ENCODE measurements at regions not wholly inside any gene's neighbourhood (a gene's known extent, or its start where the extent isn't known, plus 50 kb on each side); places are given as distances from the start of the nearest gene placed in this dataset.
"Not testable (repeated sequence)": the region's sequence is repeated elsewhere in the genome, so short reads cannot be mapped to it uniquely, and the experiment has no call there.

DNA sequence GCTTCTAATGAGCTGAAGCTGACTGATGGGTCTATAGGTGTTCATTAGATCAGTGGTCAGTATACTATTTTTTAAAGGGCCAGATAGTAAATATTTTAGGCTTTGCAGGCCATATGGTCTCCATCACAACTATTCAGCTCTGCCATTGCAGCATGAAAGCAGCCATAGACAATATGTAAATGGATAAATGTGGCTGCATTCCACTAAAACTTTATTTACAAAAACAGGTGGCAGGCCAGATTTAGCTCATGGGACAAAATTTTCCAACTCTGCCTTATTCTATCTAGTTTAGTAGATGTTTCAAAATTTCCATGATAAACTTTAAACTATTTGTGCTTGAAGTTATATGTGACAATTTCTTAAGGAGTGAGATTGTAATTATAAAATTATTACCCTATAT, 339.3 kb downstream of the ABCC12 start:
- no peak overlapping the region for H3K4me3 ChIP-seq
- H3K27me3 ChIP-seq, result no peaks in the 10 kb centered on the region
- H3K4me1 ChIP-seq, result no peaks in the 10 kb centered on the region
- H3K27ac ChIP-seq, result no peak overlapping the region
- intact Hi-C loops (cut with DNase I), result no loop called here
- DNase-seq, result no peak
- no peaks in the 10 kb centered on the region for H3K9me3 ChIP-seq
- H3K9ac ChIP-seq (ENCODE audit: low read depth in 2 of 2, low read length in 2 of 2), result no peak overlapping the region
- TF ChIP-seq, protein P1, sequence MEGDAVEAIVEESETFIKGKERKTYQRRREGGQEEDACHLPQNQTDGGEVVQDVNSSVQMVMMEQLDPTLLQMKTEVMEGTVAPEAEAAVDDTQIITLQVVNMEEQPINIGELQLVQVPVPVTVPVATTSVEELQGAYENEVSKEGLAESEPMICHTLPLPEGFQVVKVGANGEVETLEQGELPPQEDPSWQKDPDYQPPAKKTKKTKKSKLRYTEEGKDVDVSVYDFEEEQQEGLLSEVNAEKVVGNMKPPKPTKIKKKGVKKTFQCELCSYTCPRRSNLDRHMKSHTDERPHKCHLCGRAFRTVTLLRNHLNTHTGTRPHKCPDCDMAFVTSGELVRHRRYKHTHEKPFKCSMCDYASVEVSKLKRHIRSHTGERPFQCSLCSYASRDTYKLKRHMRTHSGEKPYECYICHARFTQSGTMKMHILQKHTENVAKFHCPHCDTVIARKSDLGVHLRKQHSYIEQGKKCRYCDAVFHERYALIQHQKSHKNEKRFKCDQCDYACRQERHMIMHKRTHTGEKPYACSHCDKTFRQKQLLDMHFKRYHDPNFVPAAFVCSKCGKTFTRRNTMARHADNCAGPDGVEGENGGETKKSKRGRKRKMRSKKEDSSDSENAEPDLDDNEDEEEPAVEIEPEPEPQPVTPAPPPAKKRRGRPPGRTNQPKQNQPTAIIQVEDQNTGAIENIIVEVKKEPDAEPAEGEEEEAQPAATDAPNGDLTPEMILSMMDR (IDR thresholded peaks at IDR 0.05), result no peak
- no peaks in the 10 kb centered on the region for H3K36me3 ChIP-seq

DNA sequence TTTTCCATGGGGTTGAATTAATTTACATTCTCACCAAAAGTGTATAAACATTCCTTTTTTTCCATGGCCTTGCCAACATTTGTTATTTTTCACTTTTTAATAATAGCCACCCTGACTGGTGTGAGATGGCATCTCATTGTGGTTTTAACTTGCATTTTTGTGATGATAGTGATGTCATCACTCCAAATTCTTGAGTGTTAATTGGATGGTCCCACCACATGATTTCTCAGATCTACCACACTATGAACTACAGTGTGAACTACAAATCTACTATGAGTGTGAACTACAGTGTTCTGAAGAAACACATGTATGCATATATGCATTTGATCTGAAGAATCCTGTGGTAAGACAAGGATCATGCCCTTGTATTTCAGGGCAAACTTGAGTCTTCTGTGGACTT, 340.1 kb downstream of the ABCC12 start:
- Histone ChIP-seq H3K4me3 (no peak overlapping the region), H3K4me1 (no peaks in the 10 kb centered on the region), H3K9ac (ENCODE audit: low read depth in 2 of 2, low read length in 2 of 2) (no peak overlapping the region), H3K27ac (no peak overlapping the region), H3K36me3 (no peaks in the 10 kb centered on the region), H3K27me3 (no peaks in the 10 kb centered on the region), H3K9me3 (no peaks in the 10 kb centered on the region)
- DNase-seq, result no peak
- intact Hi-C loops (cut with DNase I), result no loop called here
- TF ChIP-seq, protein P1 (IDR thresholded peaks at IDR 0.05), result no peak

DNA sequence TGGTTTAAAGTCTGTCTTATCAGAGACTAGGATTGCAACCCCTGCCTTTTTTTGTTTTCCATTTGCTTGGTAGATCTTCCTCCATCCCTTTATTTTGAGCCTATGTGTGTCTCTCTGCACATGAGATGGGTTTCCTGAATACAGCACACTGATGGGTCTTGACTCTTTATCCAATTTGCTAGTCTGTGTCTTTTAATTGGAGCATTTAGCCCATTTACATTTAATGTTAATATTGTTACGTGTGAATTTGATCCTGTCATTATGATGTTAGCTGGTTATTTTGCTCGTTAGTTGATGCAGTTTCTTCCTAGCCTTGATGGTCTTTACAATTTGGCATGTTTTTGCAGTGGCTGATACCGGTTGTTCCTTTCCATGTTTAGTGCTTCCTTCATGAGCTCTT, 344.0 kb downstream of the ABCC12 start:
- H3K36me3 ChIP-seq; H3K27me3 ChIP-seq; intact Hi-C loops (cut with DNase I); H3K4me1 ChIP-seq; H3K9ac ChIP-seq (ENCODE audit: low read depth in 2 of 2, low read length in 2 of 2); H3K27ac ChIP-seq; DNase-seq; H3K4me3 ChIP-seq; H3K9me3 ChIP-seq: not testable (repeated sequence)

DNA sequence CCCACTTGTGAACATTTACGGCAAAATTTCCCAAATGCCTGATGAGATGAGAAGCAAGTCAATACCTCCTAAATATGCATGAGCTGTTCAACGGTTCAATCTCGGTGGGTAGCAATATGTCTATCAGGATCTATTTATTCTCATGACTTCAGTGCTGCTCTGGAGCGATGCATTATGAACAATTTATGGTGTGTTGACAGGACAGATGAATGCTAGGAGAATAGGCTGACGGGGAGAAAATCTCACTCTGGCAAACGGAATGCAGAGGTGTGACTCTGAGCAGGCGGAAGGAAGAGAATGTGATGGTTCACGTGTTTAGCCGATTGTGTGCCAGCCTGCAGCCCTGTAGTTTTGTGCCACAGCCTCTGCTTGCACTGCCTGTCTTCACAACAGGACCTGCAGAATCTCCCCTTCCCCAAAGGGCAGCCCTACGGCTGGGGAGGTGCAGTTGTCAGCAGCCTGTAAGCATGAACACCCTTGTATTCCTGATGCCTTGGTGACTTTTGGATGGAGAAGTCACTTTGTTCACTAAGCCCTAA, 345.2 kb downstream of the PHKB start:
- intact Hi-C loops (cut with DNase I), result no loop called here

DNA sequence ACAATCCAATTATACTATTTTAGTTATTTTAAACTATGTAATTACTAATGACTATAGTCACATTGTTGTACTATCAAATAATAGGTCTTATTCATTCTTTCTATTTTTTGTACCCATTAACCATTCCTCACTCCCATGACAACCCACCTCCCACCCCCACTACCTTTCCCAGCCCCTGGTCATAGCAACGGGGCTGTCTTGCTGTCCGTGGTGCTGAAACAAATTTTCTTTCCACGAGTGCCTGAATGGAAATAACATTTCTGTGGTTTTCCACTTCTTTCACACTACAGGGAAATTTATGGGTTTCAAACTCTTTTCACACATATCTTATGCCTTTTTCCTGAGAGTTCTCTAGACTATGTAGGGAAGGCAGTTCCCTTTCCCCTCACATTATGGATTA, 326.6 kb downstream of the PHKB start:
- Histone ChIP-seq H3K9ac (ENCODE audit: low read depth in 2 of 2, low read length in 2 of 2) (no peak overlapping the region), H3K27me3 (no peaks in the 10 kb centered on the region), H3K4me3 (no peak overlapping the region), H3K36me3 (no peaks in the 10 kb centered on the region), H3K9me3 (no peaks in the 10 kb centered on the region), H3K4me1 (no peaks in the 10 kb centered on the region), H3K27ac (no peak overlapping the region)
- no peak for DNase-seq
- intact Hi-C loops (cut with DNase I), result no loop called here
- TF ChIP-seq, protein P1 (IDR thresholded peaks at IDR 0.05), result no peak

More for the DNA sequence above, 345.2 kb downstream of the PHKB start:
- no peaks in the 10 kb centered on the region for H3K36me3 ChIP-seq
- H3K27me3 ChIP-seq, result no peaks in the 10 kb centered on the region
- no peak overlapping the region for H3K9ac ChIP-seq (ENCODE audit: low read depth in 2 of 2, low read length in 2 of 2)
- no peak for DNase-seq
- no peak overlapping the region for H3K4me3 ChIP-seq
- no peaks in the 10 kb centered on the region for H3K9me3 ChIP-seq
- no peak overlapping the region for H3K27ac ChIP-seq
- TF ChIP-seq, protein P1 (IDR thresholded peaks at IDR 0.05), result no peak
- no peaks in the 10 kb centered on the region for H3K4me1 ChIP-seq

DNA sequence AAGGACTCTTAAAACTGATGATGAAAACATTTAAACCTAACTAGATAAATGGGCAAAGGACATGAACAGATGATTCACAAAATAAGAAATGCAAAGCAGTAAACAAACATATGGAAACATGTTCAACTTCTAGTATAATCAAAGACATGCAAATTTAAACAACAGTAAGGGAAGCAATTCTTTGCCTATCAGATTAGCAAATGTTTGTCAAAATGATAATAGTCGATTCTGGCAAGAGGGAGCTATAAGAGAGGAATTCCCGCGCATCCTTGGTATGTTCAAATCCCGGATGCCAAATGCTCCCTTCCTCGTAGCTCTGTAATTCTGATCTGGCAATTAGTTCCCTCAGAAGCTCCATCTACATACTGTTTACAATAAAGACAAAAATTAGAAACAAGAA, 320.5 kb downstream of the PHKB start:
- intact Hi-C loops (cut with DNase I), result no loop called here
- H3K27ac ChIP-seq, result no peak overlapping the region
- TF ChIP-seq, protein P1 (IDR thresholded peaks at IDR 0.05), result no peak
- no peaks in the 10 kb centered on the region for H3K9me3 ChIP-seq
- DNase-seq, result no peak
- no peaks in the 10 kb centered on the region for H3K36me3 ChIP-seq
- no peaks in the 10 kb centered on the region for H3K27me3 ChIP-seq
- no peaks in the 10 kb centered on the region for H3K4me1 ChIP-seq
- no peak overlapping the region for H3K9ac ChIP-seq (ENCODE audit: low read depth in 2 of 2, low read length in 2 of 2)
- no peak overlapping the region for H3K4me3 ChIP-seq
